8988T (cell line): ENCODE measurements at regions not wholly inside any gene's neighbourhood (a gene's known extent, or its start where the extent isn't known, plus 50 kb on each side); places are given as distances from the start of the nearest gene placed in this dataset.

ENCODE experiments used
- DNase-seq: peaks from one replicate; pipeline ENCODE4 v3.0.0; 2011

DNA sequence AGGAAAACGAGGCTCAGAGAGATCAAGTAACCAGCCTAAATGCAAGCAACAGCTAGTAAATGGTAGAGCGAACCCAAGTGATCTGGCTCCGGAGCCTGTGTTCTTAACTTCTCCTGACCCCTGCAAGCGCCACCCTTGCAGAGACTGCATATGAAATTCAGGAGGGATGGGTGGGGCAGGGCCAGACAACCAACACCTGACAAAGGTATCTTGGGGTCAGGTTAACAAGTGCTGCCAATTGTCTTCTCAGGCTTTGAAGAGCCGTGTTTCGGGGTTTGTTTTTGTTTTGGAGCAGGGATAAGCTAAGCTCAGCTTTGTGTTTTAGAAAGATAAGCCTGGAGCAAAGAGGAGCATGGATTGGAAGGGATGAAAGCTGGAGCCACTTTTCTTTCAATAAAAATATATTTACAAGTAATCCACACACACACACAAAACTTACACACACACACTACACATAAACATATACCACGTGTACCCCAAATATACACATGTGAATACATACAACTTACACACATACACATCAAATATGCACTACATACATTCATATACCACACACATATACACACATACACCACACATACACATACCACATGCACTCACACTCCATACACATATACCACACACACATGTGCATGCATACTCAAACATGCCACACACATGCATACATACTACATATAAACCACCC is 722.0 kb downstream of the DIAPH3 start:
- DNase-seq: no peak

DNA sequence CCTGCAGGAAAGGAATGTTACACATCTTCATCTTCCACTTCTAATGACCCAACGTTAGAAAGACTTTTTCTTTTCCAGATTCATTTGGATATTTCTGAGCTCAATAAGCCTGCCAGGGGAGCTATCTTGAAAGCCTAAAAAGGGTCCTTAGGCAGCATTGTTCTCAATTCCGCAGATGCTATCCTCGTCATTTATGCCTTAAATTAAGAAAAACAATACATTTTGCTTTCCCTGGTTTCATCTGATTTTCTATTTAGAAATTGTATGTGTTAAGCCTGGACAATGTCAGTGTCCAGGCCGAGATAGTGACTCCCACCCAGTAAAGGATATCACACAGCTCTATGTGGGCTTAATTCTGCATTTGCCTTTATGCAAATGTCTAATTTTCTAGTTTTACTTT is 721.3 kb downstream of the DIAPH3 start:
- no peak for DNase-seq

DNA sequence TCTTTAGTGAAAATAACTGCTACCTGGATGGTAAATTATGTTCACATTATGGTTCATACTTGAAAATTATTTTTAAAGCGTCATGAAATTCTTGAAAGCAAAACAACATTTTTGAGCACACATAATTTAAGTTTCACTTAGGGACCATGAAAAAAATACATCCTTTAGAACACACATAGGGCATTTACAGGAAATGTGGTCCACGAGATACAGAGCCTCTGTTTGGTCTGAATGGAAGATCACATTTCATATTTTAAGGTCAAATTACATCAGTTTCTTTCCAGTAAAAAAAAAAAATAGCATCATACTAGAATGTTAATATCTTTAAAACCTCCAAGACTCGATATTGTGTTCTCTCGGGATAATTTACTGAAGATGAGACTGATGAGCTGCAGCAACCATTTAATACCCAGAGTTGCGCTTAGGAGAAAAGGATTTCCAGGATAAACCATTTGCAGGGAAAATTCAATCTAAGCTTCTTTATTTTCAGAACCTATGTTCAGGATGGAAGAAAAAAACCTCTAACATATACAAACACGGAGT is 720.7 kb downstream of the DIAPH3 start:
- no peak for DNase-seq

DNA sequence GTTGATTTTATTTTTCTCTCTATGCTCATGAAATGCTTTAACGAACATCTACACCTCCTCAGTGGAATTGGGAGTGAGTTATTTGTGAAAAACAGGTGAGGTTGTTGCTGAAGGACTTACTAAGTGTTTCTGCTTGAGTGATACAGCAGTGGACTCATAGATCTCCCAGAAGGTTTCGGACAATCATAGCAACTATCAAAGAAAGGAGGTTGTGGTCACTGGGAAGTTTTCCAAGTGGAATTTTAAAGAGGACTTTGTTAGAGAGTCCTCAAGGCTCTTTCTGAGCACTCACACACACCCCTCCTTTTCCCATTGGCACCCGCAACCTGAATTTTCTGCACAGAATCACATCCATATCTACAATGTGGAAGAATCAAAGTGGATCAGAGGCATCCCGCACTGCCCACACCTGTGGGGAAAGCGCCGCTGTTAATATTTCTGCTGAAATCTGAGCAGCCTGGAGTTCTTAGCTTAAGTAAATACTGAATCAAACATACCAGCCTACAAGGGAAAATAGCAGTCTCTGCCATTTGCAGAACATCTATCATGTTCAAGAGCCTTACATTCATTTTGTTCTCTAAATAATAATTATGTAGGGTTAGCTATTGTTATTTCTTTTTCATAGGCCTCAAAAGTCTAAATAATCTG is 719.4 kb downstream of the DIAPH3 start:
- DNase-seq: no peak

DNA sequence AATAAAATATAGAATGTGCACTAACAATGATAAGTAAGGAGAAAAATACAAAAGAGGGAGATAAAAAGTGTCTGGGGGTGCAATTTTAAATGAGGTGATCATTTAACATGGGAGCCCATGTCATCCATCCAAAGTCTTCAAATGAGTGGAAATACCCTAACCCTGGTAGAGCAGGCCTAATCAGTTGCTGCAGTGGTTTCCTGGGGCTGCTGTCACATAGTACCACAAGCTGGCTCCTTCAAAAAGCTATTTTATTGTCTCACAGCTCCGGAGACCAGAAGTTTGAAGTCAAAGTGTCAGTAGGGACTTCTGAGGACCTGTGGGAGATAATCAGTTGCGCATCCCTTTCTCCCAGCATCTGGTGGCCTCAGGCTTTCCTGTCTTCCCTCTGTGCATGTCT is 717.9 kb downstream of the DIAPH3 start:
- DNase-seq: no peak

DNA sequence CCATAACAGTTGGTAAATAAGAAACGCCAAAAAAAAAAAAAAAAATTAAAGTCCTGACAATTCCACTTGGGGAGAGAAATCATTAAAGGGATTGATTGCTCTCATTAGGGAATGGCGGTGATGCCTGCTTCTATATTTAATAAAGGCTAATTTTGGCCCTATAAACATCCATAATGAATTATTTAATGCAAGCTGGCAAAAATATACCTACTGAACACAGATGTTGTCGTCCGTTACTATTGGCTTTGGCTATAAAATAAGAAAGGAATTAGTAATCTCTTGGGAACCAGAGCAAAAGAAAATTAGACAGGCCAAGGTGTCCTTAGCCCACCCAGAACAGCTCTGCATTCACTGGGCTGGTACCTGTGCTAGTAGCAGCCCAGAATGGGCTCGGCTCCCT is 717.3 kb downstream of the DIAPH3 start:
- no peak for DNase-seq

DNA sequence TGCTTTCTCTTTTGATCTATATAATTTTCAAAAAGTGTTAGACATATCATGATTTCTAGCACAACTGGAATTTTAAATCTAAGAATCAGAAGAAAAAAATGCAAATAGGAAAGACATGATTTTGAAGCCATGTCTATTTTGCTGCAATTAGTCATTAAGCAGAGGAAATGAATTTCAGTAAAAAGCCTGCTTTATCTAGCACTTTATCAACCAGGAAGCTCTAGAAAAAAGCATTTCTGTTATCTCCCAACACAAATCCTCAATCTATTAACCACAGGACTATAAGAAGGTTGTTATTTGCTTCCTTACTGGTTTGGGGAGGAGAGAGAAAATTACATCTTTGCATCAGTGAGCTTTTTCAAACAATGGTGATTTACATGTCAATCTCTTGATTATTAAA is 716.7 kb downstream of the DIAPH3 start:
- DNase-seq: no peak

DNA sequence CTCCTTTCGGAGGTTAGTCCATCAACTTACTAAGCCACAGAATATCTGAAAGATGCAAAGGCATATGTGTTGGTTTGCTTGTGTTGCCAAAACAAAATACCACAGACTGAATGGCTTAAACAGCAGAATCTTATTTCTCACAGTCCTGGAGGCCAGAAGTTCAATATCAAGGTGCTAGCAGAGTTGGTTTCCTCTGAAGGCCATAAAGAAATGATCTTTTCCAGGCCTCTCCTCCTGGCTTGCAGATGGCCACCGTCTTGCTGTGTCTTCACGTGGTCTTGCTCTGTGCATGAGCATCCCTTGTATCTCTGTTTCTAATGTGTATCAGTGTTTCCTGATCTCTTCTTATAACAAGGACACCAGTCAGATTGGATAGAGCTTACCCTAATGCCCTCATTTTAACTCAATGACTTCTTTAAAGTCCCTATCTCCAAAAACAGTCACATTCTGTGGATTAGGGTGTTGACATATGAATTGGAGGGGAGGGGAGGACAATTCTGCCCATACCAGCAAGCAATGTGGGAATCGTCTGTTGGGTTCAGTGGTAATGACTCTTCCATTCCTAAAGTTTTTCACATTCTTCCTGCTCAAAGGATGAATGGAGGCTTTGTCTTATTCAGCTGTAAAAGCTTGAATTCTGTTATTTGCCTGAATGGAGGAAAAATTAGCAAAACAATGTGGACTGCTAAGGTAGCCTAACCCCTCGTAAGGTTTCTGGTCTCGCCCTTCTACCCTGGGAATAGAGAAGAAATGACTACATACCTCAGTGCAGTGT is 715.7 kb downstream of the DIAPH3 start:
- DNase-seq: no peak

DNA sequence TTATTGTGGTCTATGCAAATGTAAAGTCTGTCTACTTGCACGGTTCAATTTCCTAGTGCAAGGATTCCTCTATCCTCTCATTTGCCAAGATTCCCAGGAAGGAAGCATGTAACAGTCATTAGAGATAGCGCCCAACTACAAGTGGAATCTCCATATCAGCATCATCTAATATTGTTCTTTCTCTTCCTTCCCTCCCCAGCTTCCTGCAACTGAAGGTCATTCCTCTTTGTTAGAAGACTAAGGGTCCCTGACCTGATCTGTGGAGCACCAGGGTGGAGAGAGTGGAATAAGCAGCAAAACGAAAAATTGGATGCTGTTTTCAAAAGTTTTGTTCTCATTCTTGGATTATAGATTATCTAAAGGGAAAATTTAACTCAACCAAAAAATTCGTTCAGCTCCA is 714.0 kb downstream of the DIAPH3 start:
- DNase-seq: no peak

DNA sequence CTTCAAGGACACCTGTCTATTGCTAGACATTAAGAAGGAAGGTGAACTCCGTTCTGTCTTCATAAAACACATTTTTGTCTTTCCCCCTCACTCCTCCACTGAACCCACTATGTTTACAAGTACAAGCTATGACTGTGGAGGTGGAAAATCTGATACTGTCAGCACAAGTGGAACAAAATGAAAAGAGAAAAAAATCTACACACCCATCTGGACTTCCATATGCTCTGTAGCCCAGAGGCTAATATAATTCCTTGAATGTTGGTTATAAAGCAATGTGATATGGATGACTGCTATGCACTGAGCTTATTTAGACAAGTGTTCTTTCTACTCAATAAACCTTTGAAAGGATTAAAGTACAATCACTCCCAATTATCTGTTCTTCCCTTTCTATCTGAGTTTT is 713.5 kb downstream of the DIAPH3 start:
- DNase-seq: no peak

DNA sequence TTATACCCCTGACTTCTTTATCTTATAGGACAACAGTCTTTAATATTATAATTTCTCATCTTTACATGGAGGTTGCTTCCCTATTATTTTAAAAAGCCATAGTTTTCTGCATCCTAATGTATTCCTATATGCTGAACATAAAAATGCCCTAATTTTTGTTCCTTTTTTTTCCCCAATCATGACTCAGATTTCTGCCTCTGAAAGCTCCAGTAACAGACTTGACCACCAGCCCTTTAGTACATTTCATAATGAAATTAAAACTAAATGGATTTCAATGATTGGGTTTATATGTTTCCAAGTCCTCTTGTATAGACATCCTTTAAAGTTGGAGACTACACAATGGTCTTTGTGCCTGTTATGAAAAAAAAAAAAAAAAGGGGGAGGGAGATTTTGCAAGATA is 712.5 kb downstream of the DIAPH3 start:
- DNase-seq: no peak

DNA sequence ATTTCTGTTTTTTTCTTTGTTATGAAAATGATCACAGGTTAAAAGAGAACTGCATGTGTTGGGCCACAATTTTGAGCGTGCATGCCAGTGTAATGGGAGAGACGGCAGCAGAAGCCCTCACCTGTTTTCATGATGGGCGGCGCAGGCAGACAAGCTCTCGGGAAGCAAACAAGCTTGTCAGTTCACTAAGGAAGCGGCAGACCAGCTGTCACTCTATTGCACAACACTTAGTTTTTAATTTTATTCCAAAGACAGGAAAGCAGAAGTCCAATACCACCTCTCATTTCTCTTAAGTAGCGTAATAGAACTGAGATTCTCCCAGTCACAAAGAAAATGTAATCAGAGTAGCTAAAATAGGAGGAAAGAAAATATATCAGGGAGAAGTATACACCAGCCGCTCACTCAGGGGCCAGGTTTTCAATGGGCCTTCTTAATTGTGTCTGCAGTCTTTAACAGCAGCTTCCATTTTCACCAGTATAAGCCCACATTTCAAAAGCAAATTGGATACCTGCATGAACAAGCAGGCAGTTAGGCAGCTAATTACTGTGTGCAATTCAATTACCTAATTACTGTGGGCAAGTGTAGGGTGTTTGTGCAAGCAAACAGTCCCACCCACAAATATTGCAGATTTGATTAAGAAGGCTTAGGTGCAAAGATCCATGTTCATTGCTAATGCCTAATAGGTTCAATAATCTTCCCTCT is 711.4 kb downstream of the DIAPH3 start:
- no peak for DNase-seq

DNA sequence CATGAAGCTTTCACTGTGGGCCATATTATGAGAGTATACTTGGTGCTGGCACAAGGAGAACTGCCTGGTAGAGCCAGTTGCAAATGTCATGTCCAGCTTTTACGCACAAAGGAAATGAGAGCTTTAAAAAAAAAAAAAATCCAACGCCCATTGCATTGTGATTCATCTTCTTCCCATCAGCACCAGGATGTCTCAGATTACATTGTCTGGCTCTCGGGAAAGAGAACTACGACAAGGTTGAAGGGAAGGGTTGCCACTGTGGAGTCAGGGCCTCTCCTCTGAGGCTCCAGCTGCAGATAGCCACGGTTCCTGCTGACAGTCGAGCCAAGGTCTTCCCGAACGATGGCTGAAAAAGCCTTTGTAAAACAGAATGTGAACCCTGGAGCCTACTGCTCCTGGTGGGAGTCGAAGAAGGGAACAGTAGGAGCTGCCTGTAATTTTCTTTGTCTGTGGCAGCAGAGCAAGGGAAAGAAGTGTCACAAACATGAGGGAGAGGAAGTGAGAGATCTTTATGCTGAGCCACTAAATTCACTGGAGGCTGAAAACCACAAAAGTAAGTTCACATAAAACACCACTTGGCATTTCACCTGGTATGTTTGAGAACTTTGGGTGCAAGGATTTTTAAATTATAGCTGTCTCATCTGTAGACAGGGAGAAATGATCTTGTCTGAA is 704.7 kb downstream of the DIAPH3 start:
- DNase-seq: no peak

DNA sequence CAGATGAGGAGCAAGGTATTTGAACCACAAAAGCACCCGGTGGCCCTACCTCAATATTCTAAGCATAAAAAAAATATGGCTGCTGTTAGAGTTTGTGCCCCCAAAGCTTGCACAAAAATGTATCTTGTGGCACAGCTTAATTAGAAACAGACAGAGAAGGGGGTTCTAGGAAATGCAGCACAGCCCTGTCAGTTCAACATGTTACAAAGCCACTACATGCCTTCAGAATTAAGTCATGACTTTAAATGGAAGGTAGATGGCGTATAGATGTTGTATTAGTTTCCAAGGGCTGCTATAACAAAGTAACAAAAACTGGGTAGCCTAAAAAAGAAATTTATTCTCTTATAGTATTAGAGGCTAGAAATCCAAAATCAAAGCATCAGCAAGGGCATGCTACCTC is 703.8 kb downstream of the DIAPH3 start:
- no peak for DNase-seq

DNA sequence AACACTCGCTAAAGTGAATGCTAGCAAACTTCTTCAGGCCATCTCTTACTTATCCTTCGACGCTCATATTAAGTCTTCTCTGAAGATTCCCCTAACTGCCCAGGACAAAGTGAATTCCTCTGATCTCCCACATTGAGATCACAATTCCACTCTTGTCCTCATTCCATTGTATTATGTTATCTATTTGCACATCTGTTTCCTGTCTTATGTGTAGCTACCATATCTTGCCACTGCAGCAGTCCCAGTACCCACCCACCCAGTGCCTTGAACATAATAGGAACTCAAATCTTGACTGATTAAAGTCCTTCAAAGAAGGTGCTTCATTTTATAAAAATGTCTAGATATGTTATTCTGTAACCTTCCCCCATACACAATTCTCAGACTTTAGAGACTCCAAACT is 702.3 kb downstream of the DIAPH3 start:
- no peak for DNase-seq

DNA sequence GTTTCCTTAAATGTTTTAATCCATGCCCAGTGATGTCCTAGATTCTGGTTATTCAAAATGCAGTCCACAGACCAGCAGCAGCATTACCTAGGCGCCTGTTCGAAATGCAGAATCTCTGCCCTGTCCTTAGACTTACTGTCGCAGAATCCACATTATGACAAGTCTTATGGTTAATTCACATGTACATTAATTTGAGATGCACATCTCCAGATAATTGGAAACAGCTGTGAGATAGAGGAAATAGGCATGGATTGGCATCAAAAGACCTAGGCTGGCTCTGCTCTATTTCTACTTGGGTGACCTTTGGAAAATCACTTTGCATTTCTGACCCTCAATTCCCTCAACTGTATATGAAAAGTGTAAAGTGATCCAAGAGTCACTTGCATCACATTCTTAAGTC is 700.7 kb downstream of the DIAPH3 start:
- no peak for DNase-seq

DNA sequence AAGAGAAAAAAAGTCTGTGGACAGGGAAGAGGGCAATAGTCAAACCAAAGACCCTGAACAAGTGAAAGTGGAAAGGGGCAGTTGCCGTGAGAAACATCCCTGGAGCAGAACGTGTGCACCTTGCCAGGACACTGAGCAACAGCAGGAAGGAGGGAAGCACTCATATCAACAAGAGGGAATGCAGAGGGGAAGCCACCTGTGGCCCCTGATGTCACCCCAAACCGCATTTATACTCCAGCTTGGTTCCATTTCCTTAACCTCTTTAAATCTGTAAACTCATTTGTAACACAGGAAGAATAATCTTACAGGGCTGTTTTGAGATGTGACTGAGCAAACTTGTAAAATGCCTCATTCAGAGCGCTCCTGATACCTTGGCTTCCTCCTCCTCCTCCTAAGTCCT is 698.8 kb downstream of the DIAPH3 start:
- no peak for DNase-seq

DNA sequence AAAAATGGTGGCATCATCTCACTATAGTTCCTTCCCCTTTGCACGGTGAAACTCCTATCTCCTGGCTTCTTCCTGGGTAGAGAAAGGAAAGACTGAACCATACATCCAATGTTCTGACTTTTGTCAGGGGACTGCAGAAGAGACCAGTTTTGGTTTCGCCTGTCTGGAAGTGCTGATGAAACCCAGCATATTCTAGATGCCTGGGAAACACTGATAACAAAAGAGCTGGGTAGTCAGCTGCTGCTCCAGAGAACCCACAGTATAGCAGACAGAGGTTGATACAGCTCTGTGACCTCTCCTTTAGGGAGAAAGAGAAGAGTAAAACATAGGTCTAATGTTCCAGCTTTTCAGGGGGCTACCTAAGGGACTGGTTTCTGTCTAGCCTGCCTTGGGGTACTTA is 695.3 kb downstream of the DIAPH3 start:
- DNase-seq: no peak

DNA sequence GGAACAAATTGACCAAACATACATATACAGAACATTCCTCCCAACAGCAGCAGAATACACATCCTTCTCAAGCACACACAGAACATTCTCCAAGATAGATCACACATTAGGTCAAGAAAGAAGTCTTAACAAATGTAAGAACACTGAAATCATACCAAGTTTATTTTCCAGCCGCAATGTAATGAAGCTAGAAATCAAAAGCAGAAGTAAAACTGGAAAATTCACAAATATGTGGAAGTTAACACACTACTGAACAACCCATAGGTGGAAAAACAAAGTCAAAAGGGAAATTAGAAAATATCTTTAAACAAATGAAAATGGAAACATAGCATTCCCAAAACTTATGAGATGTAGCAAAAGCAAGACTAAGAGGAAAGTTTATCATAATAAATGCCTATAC is 692.6 kb downstream of the DIAPH3 start:
- no peak for DNase-seq

DNA sequence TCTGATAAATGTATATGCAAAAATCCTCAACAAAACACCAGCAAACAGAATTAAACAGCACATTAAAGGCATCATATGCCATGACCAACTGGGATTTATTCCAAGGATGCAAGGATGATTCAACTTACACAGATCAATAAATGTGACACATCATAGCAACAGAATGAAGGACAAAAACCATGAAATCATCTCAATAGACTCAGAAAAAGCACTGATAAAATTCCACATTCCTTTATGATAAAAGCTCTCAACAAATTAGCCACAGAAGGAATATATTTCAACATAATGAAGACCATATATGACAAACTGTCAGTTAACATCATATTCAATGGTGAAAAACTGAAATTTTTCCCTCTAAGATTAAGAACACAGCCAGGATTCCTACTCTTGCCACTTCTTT is 691.6 kb downstream of the DIAPH3 start:
- DNase-seq: no peak

DNA sequence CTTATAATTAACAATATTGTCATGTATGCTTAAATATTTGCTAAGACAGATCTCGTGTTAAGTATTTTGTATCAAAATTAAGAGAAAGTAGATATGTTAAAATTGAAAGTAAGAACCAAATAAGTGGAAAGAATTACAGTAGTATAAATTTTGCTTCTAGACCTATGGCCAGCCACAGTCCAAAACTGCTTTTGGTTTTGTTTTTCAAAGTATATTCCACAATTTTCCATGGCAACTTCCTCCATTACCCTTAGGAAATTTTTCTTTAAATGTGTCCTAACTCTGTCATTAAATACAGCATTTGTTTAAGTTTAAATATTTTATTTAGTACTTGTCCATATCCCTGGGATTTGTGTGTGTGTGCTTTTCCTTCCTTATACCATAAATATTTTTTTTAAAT is 689.0 kb downstream of the DIAPH3 start:
- no peak for DNase-seq

DNA sequence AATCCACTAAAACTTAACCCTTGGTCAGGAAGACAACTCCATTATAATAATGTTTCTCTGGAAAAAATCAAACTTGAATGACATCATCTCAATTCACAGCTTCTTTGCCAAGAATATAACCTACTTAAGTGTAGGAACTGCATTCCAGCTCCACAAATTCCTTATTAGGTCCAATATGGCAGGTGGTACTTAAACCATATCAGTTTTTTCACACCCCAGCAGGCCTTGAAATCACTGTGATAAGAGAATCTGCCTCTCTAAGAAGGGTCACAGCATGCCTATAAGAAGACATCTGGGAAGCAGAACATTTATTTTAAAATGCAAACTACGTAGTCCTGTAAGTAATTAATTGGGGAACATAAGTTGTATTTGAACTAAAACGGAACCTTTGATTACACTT is 687.8 kb downstream of the DIAPH3 start:
- DNase-seq: no peak

DNA sequence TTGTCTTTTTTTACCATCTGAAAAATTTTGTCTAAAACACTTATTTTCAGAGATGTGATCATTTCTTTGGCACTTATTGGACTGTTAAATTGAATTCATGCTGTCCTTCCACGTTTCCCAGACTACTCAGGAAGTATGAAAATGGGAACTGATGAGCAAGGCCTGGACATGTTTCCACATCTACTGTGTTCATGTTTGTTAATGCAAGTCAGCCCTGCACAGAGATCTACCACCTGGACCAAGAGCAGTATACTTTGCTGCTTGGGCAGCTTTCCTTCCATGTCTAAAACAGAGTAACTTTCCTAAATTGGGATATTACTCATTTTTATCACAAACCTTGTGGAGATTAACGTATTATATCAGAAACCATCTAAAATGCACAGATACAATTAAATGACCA is 687.4 kb downstream of the DIAPH3 start:
- DNase-seq: no peak
